ENCODE measurements at regions not wholly inside any gene's neighbourhood (a gene's known extent, or its start where the extent isn't known, plus 50 kb on each side); places are given as distances from the start of the nearest gene placed in this dataset.
"Not testable (repeated sequence)": the region's sequence is repeated elsewhere in the genome, so short reads cannot be mapped to it uniquely, and the experiment has no call there.

DNA sequence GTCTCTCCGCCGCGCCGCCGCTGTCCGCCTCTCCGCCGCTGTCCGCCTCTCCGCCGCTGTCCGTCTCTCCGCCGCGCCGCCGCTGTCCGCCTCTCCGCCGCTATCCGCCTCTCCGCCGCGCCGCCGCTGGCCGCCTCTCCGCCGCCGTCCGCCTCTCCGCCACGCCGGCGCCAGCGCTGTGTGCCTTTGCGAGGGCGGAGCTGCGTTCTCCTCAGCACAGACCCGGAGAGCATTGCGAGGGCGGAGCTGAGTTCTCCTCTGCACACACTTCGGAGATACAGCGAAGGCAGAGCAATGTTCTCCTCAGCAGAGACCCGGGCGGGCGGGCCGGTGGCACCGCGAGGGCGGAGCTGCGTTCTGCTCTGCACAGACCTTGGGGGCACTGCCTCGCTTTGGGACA lies 327.4 kb upstream of the PLGLB1 start:
- H2AFZ ChIP-seq; H3K9ac ChIP-seq; H3K79me2 ChIP-seq (ENCODE audit: insufficient read depth); H3K27me3 ChIP-seq (replicated peaks; ENCODE audit: insufficient read depth); in situ Hi-C loops (cut with MboI); H3K4me1 ChIP-seq (ENCODE audit: insufficient read depth); H3K4me2 ChIP-seq (ENCODE audit: unreplicated experiment); H4K20me1 ChIP-seq (ENCODE audit: insufficient read depth); H3K36me3 ChIP-seq (ENCODE audit: low read depth); H3K27ac ChIP-seq; H3K9me2 ChIP-seq (ENCODE audit: insufficient read depth); H3K4me3 ChIP-seq; DNase-seq; H3K9me3 ChIP-seq (ENCODE audit: low read depth); H3F3A ChIP-seq (ENCODE audit: insufficient read depth): not testable (repeated sequence)
- 94% methylated on average over 44 of the region's 53 CpGs; no CpG with 5 or more reads in 1 of the 2 experiments for WGBS, 2 experiments (ENCODE audit: low coverage in 1 of 2, low lambda C conversion rate in 2 of 2, missing lambda C conversion rate in 2 of 2)

DNA sequence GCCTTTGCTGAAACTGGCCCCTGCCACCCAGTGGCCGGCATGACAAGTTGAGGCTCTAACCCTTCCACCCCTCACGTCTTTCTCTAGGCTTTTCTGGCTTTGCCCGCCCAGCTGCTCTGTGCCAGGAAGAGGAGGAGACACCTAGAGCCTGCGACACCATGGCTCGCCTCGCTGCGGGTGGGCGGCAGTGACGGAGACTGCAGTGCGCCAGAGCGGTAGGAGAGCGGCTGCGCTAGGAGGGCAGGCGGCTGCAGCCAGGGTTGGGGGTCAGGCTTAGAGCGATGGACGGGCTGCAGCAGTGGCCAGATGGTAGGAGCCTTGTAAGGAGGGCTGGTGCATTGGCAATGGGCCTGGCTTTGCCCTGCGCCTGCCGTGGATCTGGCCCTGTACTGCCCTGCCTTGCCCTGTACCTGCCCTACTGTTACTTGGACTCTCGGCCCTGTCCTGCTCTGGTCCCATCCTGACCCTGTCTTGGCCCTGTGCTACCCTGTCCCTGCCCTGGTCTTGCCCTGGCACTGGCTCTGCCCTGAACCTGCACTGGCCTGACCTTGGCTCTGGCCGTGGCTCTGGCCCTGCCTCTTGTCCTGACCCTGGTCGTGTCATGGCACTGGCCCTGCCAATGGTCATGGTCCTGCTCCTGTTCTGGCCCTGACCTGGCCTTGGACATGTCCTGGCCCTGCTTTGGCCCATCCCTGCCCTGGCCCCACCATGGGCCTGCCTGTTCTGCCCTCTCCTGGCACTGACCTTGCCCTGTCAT lies 330.7 kb upstream of the PLGLB1 start:
- WGBS, 2 experiments (ENCODE audit: low coverage in 1 of 2, low lambda C conversion rate in 2 of 2, missing lambda C conversion rate in 2 of 2): 82 to 87% methylated on average over 16 to 18 of the region's 21 CpGs
- H3K4me2 ChIP-seq (ENCODE audit: unreplicated experiment); H4K20me1 ChIP-seq (ENCODE audit: insufficient read depth); H3K79me2 ChIP-seq (ENCODE audit: insufficient read depth); in situ Hi-C loops (cut with MboI); H3K9me3 ChIP-seq (ENCODE audit: low read depth); H3F3A ChIP-seq (ENCODE audit: insufficient read depth); H3K9ac ChIP-seq; H3K9me2 ChIP-seq (ENCODE audit: insufficient read depth); H3K4me1 ChIP-seq (ENCODE audit: insufficient read depth); H2AFZ ChIP-seq; H3K27me3 ChIP-seq (replicated peaks; ENCODE audit: insufficient read depth); H3K36me3 ChIP-seq (ENCODE audit: low read depth); DNase-seq; H3K4me3 ChIP-seq; H3K27ac ChIP-seq: not testable (repeated sequence)

DNA sequence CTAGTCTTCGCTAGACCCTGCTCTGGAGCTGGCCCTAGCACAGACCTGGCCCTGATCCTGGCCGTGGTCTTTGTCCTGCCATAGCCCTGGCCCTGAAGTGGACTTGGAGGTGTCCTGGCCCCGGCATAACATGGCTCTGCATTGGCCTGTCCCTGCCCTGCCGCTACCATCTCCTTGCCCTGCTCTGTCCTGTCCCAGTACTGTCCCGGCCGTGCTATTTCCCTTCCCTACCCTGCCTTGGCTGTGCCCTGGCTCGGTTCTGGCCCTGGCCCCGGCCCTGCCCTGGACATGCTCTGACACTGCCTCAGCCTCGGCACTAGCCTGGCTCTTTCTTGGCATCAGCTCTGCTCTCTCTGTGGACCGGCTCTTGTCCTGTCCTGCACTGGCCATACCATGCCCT lies 331.8 kb upstream of the PLGLB1 start:
- H3F3A ChIP-seq (ENCODE audit: insufficient read depth); H3K36me3 ChIP-seq (ENCODE audit: low read depth); H3K4me1 ChIP-seq (ENCODE audit: insufficient read depth); H3K9me2 ChIP-seq (ENCODE audit: insufficient read depth); H3K27me3 ChIP-seq (replicated peaks; ENCODE audit: insufficient read depth); H4K20me1 ChIP-seq (ENCODE audit: insufficient read depth); H3K4me3 ChIP-seq; H2AFZ ChIP-seq; DNase-seq; H3K27ac ChIP-seq; H3K9me3 ChIP-seq (ENCODE audit: low read depth); in situ Hi-C loops (cut with MboI); H3K9ac ChIP-seq; H3K4me2 ChIP-seq (ENCODE audit: unreplicated experiment); H3K79me2 ChIP-seq (ENCODE audit: insufficient read depth): not testable (repeated sequence)
- 85 to 93% methylated on average over 2 to 7 of the region's 10 CpGs for WGBS, 2 experiments (ENCODE audit: low coverage in 1 of 2, low lambda C conversion rate in 2 of 2, missing lambda C conversion rate in 2 of 2)

DNA sequence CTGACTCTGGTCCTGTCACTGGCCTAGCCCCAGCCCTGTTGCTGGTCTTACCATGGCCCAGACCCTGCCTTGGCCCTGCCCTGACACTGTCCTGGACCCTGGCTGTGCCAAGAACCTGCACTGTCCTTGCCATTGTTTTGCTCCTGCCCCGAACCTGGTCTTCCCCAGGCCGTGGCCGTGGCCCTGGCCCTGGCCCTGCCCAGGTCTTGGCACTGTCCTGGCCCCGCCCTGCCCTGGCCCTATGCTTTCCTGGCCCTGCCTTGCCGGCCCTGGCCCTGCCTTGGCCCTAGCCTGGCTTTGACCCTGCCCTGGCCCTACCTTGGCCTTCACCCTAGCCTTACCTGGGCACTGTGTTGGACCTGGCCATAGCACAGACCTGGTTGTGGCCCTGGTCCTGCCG lies 332.5 kb upstream of the PLGLB1 start:
- H3K4me1 ChIP-seq (ENCODE audit: insufficient read depth); in situ Hi-C loops (cut with MboI); H3K4me3 ChIP-seq; H3K36me3 ChIP-seq (ENCODE audit: low read depth); H3K4me2 ChIP-seq (ENCODE audit: unreplicated experiment); H3K9ac ChIP-seq; H2AFZ ChIP-seq; DNase-seq; H3K9me2 ChIP-seq (ENCODE audit: insufficient read depth); H3K79me2 ChIP-seq (ENCODE audit: insufficient read depth); H4K20me1 ChIP-seq (ENCODE audit: insufficient read depth); H3K27me3 ChIP-seq (replicated peaks; ENCODE audit: insufficient read depth); H3K9me3 ChIP-seq (ENCODE audit: low read depth); H3K27ac ChIP-seq; H3F3A ChIP-seq (ENCODE audit: insufficient read depth): not testable (repeated sequence)
- 77 to 97% methylated on average over 4 of the region's 6 CpGs for WGBS, 2 experiments (ENCODE audit: low coverage in 1 of 2, low lambda C conversion rate in 2 of 2, missing lambda C conversion rate in 2 of 2)

DNA sequence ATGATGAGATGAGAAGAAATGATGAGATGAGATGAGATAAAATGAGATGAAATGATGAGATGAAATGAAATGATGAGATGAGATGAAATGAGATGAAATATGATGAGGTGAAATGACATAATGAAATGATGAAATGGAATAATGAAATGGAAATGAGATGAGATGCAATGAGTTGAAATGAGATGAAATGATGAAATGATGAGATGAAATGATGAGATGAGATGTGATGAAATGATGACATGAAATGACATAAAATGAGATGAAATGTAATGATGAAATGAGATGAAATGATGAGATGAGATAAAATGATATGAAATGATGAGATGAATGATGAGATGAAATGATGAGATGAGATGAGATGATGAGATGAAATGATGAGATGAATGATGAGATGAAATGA lies 338.6 kb upstream of the PLGLB1 start:
- DNase-seq; H3K4me2 ChIP-seq (ENCODE audit: unreplicated experiment); H3K27me3 ChIP-seq (replicated peaks; ENCODE audit: insufficient read depth); in situ Hi-C loops (cut with MboI); H3K4me3 ChIP-seq; H3K27ac ChIP-seq; H3K9me3 ChIP-seq (ENCODE audit: low read depth); H4K20me1 ChIP-seq (ENCODE audit: insufficient read depth); H3K36me3 ChIP-seq (ENCODE audit: low read depth); H2AFZ ChIP-seq; H3F3A ChIP-seq (ENCODE audit: insufficient read depth); H3K9me2 ChIP-seq (ENCODE audit: insufficient read depth); H3K79me2 ChIP-seq (ENCODE audit: insufficient read depth); H3K9ac ChIP-seq; H3K4me1 ChIP-seq (ENCODE audit: insufficient read depth): not testable (repeated sequence)

DNA sequence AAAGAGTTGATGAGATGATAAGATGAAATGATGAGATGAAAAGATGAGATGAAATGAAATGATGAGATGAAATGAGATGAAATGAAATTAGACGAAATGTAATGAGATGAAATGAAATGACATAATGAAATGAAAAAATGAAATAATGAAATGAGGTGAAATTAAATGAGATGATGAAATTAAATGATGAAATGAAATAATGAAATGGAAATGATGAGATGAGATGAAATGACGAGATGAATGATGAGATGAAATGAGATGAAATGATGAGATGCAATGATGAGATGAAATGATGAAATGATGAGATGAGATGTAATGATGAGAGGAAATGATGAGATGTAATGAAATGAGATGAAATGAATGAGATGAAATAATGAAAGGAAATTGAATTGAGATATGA lies 339.3 kb upstream of the PLGLB1 start:
- H3K9me2 ChIP-seq (ENCODE audit: insufficient read depth); H3K4me2 ChIP-seq (ENCODE audit: unreplicated experiment); H3K79me2 ChIP-seq (ENCODE audit: insufficient read depth); H3K9ac ChIP-seq; H2AFZ ChIP-seq; H3K27ac ChIP-seq; H4K20me1 ChIP-seq (ENCODE audit: insufficient read depth); in situ Hi-C loops (cut with MboI); H3K4me3 ChIP-seq; H3K4me1 ChIP-seq (ENCODE audit: insufficient read depth); H3K27me3 ChIP-seq (replicated peaks; ENCODE audit: insufficient read depth); H3F3A ChIP-seq (ENCODE audit: insufficient read depth); DNase-seq; H3K9me3 ChIP-seq (ENCODE audit: low read depth); H3K36me3 ChIP-seq (ENCODE audit: low read depth): not testable (repeated sequence)
- 79 to 100% methylated on average over 1 to 2 of the region's 2 CpGs for WGBS, 2 experiments (ENCODE audit: low coverage in 1 of 2, low lambda C conversion rate in 2 of 2, missing lambda C conversion rate in 2 of 2)

DNA sequence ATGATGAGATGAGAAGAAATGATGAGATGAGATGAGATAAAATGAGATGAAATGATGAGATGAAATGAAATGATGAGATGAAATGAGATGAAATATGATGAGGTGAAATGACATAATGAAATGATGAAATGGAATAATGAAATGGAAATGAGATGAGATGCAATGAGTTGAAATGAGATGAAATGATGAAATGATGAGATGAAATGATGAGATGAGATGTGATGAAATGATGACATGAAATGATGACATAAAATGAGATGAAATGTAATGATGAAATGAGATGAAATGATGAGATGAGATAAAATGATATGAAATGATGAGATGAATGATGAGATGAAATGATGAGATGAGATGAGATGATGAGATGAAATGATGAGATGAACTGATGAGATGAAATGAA lies 340.2 kb upstream of the PLGLB1 start:
- DNase-seq; in situ Hi-C loops (cut with MboI); H3K27me3 ChIP-seq (replicated peaks; ENCODE audit: insufficient read depth); H3K79me2 ChIP-seq (ENCODE audit: insufficient read depth); H3K9me2 ChIP-seq (ENCODE audit: insufficient read depth); H3K27ac ChIP-seq; H3K9ac ChIP-seq; H3K4me1 ChIP-seq (ENCODE audit: insufficient read depth); H3K36me3 ChIP-seq (ENCODE audit: low read depth); H3K4me2 ChIP-seq (ENCODE audit: unreplicated experiment); H3K4me3 ChIP-seq; H3K9me3 ChIP-seq (ENCODE audit: low read depth); H4K20me1 ChIP-seq (ENCODE audit: insufficient read depth); H3F3A ChIP-seq (ENCODE audit: insufficient read depth); H2AFZ ChIP-seq: not testable (repeated sequence)

DNA sequence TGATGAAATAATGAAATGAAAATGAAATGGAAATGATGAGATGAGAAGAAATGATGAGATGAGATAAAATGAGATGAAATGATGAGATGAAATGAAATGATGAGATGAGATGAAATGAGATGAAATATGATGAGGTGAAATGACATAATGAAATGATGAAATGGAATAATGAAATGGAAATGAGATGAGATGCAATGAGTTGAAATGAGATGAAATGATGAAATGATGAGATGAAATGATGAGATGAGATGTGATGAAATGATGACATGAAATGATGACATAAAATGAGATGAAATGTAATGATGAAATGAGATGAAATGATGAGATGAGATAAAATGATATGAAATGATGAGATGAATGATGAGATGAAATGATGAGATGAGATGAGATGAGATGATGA lies 342.7 kb upstream of the PLGLB1 start:
- H3K9me3 ChIP-seq (ENCODE audit: low read depth); H3K9me2 ChIP-seq (ENCODE audit: insufficient read depth); in situ Hi-C loops (cut with MboI); H3K4me1 ChIP-seq (ENCODE audit: insufficient read depth); H3K4me3 ChIP-seq; H3K27me3 ChIP-seq (replicated peaks; ENCODE audit: insufficient read depth); H4K20me1 ChIP-seq (ENCODE audit: insufficient read depth); H3K9ac ChIP-seq; H3K36me3 ChIP-seq (ENCODE audit: low read depth); H3K79me2 ChIP-seq (ENCODE audit: insufficient read depth); H3K27ac ChIP-seq; H3K4me2 ChIP-seq (ENCODE audit: unreplicated experiment); H3F3A ChIP-seq (ENCODE audit: insufficient read depth); H2AFZ ChIP-seq; DNase-seq: not testable (repeated sequence)
